GM13976 (cell line): ENCODE measurements at regions not wholly inside any gene's neighbourhood (a gene's known extent, or its start where the extent isn't known, plus 50 kb on each side); places are given as distances from the start of the nearest gene placed in this dataset.

Experiments used
- DNase-seq: peaks from one replicate; pipeline ENCODE4 v3.0.0; 2012; ENCODE audit warnings: low spot score
- in situ Hi-C: fragments of 300-500 bp; cut with MboI; formaldehyde crosslinking; loops from one replicate; pipeline ENCODE4 v1.12.0; 2022; ENCODE audit warnings: low sequenced_read_pairs, mixed read lengths, inconsistent platforms; ENCODE audit not compliant: unreplicated experiment
- TF ChIP-seq, protein P1 (sequence below): IDR thresholded peaks from 2 replicates; pipeline ENCODE4 v1.5.1; 2012; ENCODE audit warnings: borderline replicate concordance, mild to moderate bottlenecking; ENCODE audit not compliant: insufficient read depth; ENCODE audit errors: extremely low read depth, missing control alignments, control extremely low read depth

DNA sequence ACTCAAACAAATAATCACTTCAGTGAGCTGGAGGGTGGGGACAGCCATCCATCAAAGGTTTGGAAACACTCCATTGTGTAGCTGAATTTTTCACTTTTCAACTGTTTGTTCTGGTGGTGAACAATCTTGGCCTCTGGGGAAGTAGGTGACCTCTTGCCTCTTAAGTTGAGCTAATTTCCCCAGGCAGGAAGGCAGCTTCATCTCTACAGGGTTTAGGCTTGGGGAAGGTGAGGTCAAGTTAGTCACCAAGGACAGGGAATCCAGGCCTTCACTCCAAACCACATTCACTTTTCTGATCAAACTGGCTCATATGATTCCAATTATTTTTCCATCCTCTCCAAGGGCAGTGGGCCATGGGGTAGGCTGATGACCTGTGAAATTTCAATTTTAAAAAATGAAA lies 138.3 kb upstream of the HABP2 start:
- TF ChIP-seq, protein P1, sequence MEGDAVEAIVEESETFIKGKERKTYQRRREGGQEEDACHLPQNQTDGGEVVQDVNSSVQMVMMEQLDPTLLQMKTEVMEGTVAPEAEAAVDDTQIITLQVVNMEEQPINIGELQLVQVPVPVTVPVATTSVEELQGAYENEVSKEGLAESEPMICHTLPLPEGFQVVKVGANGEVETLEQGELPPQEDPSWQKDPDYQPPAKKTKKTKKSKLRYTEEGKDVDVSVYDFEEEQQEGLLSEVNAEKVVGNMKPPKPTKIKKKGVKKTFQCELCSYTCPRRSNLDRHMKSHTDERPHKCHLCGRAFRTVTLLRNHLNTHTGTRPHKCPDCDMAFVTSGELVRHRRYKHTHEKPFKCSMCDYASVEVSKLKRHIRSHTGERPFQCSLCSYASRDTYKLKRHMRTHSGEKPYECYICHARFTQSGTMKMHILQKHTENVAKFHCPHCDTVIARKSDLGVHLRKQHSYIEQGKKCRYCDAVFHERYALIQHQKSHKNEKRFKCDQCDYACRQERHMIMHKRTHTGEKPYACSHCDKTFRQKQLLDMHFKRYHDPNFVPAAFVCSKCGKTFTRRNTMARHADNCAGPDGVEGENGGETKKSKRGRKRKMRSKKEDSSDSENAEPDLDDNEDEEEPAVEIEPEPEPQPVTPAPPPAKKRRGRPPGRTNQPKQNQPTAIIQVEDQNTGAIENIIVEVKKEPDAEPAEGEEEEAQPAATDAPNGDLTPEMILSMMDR, result no peak
- in situ Hi-C loops, result no loop called here
- no peak for DNase-seq

- TF ChIP-seq, protein P1, result no peak
- in situ Hi-C loops, result no loop called here
- DNase-seq, result no peak
Observed at GRCh38 chr10:113415246-113415645, 137.6 kb upstream of the HABP2 start.

DNA sequence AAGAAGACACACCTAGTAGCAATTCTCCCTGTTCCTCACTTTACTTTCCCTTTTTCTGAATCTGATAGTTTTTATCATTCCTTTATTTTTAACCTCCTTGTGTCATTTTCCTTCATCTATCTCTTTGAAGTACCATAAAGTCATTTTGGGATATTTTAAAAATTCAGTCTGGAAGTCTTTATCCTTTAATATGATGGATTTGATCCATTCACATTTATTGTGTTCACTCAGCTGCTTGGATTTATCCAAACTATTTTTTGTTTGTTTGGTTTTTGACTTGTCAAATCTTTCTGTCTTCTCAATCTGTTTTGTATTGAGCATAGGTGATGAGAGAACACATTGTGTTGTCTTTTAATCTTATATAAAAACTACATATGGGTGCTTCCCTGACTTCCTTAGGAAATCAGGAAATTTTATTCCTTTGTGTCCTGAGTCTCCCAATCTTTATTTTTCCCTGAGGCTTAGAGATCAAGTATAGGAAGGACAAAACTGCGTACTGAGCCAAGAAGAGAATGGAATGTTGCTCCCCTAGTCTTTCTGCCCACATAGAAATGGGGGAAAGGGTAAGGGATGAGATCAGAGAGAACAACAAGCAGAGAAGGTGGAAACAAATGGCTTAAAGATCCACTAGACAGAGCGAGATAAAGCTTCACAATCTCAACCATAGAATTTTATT lies 132.7 kb upstream of the HABP2 start:
- TF ChIP-seq, protein P1, result no peak
- in situ Hi-C loops, result no loop called here
- no peak for DNase-seq

- in situ Hi-C loops, result no loop called here
- no peak for DNase-seq
- TF ChIP-seq, protein P1, result no peak
Observed at GRCh38 chr10:113420733-113421675, 131.8 kb upstream of the HABP2 start.

DNA sequence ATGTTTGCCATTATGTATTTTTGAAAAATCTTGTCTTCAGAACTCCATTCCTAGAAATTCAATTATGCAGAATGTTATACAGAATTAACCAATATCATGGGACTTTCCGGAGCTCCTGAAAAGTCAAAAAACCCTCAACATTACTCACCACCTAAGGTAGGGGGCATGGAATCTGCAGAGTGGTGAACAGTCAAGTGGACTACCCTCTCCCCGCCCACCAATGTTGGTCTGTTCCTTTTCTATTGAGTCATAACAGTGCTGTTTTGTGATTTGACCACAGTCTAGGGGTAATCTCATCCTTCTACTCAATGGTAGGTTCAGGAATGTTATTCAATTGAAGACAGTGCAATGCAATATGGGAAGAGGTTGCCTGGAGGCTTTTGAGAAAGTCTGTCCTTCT lies 130.5 kb upstream of the HABP2 start:
- no peak for DNase-seq
- in situ Hi-C loops, result no loop called here
- TF ChIP-seq, protein P1, result no peak

DNA sequence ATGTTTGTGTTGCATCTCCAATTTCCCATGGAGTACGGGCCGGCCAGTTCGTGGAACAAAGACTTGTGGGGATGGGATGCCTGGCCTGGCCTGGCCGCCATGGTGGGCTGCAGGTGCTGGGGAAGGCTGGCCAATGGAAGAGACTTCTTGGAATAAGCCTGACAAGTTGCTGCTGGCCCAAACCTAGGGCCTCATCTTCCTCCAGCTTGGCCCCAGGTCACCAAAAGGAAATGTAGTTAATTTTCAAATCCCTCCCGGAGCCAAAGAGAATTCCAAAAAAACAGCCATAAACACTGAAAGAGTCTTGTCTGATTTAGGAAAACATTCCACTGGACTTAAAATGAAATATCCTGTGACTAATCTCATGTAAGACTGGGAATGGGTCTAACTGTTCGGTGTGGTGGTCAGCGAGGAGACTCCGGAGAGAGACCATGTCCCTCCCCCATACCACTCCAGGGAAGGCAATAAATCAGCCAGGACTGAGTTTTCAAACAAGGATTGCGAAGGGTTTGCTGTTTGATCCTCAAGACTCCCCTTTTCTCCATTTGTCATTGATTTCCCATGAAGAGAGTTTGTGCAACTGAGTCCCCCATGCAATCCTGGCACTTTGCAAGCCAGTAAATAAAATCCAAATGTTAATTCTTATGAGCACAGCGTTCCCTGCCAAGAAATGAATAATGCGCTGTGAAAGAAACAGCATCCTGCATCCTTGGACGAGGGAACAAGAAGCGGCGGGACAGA lies 128.7 kb upstream of the HABP2 start:
- in situ Hi-C loops, result no loop called here
- DNase-seq, result no peak
- TF ChIP-seq, protein P1, result no peak
